ENCODE measurements at regions not wholly inside any gene's neighbourhood (a gene's known extent, or its start where the extent isn't known, plus 50 kb on each side); places are given as distances from the start of the nearest gene placed in this dataset.
"Not testable (repeated sequence)": the region's sequence is repeated elsewhere in the genome, so short reads cannot be mapped to it uniquely, and the experiment has no call there.

- Mint-ChIP-seq H3K27ac (no peak overlapping the region), H3K4me1 (ENCODE audit: low read depth) (no peaks in the 10 kb centered on the region), H3K4me3 (no peak overlapping the region)
Measured at GRCh38 chr7:69539531-69539930, 58.7 kb upstream of the AUTS2 start.

GRCh38 chr7:69540287-69540686 lies 58.0 kb upstream of the AUTS2 start:
- no peaks in the 10 kb centered on the region for H3K36me3 Mint-ChIP-seq (ENCODE audit: low read depth)
- H3K27ac Mint-ChIP-seq, result no peak overlapping the region
- no peak for DNase-seq (ENCODE audit: low spot score)
- H3K27me3 Mint-ChIP-seq (ENCODE audit: low read depth), result no peaks in the 10 kb centered on the region
- peaks cover under 1% of the 10 kb centered on the region for H3K9me3 Mint-ChIP-seq
- no peaks in the 10 kb centered on the region for H3K4me1 Mint-ChIP-seq (ENCODE audit: low read depth)
- no peak overlapping the region for H3K4me3 Mint-ChIP-seq

More at GRCh38 chr7:69539531-69539930, 58.7 kb upstream of the AUTS2 start:
- Mint-ChIP-seq H3K36me3 (ENCODE audit: low read depth) (no peaks in the 10 kb centered on the region), H3K9me3 (peaks cover 3% of the 10 kb centered on the region), H3K27me3 (ENCODE audit: low read depth) (no peaks in the 10 kb centered on the region)
- no peak for DNase-seq (ENCODE audit: low spot score)

GRCh38 chr7:69541779-69542432 lies 56.4 kb upstream of the AUTS2 start:
- not testable (repeated sequence) for H3K4me1 Mint-ChIP-seq (ENCODE audit: low read depth); H3K27ac Mint-ChIP-seq; DNase-seq (ENCODE audit: low spot score); H3K9me3 Mint-ChIP-seq; H3K27me3 Mint-ChIP-seq (ENCODE audit: low read depth); H3K4me3 Mint-ChIP-seq; H3K36me3 Mint-ChIP-seq (ENCODE audit: low read depth)

GRCh38 chr7:69545175-69545574 lies 53.1 kb upstream of the AUTS2 start:
- Mint-ChIP-seq H3K36me3 (ENCODE audit: low read depth) (no peaks in the 10 kb centered on the region), H3K9me3 (peaks cover 5% of the 10 kb centered on the region), H3K27ac (no peak overlapping the region), H3K4me1 (ENCODE audit: low read depth) (no peaks in the 10 kb centered on the region), H3K27me3 (ENCODE audit: low read depth) (no peaks in the 10 kb centered on the region), H3K4me3 (no peak overlapping the region)
- no peak for DNase-seq (ENCODE audit: low spot score)
